Activated CD4-positive, CD25-positive, alpha-beta regulatory T cell (primary cell): ENCODE measurements at regions not wholly inside any gene's neighbourhood (a gene's known extent, or its start where the extent isn't known, plus 50 kb on each side); places are given as distances from the start of the nearest gene placed in this dataset.

ENCODE experiments used
- DNase-seq, 4 experiments: peaks; one replicate each; lab custom pipeline; 2025; lab: John Stamatoyannopoulos, UW

DNA sequence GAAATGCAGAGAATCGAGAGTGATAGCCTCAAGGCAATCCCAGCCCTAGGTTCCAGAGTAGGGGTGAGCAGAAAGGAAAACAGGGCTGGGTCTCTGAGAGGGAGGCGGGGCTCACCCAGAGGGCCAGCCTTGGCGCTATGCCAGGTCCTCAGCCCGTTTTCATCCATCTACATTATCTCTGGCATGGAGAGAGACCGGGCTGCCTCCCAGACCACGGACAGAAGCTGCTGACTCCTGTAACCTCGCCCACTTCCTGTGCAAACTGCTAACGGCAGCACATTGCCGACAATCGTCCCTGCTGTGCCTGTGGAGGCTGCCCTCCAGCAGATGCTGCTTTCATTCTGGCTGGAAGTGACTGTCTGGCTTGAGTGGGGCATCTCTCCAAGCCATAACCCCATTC lies 569.1 kb downstream of the NPHP4 start:
- DNase-seq: peak in 2 of 4 experiments; percentile 10 to 19

DNA sequence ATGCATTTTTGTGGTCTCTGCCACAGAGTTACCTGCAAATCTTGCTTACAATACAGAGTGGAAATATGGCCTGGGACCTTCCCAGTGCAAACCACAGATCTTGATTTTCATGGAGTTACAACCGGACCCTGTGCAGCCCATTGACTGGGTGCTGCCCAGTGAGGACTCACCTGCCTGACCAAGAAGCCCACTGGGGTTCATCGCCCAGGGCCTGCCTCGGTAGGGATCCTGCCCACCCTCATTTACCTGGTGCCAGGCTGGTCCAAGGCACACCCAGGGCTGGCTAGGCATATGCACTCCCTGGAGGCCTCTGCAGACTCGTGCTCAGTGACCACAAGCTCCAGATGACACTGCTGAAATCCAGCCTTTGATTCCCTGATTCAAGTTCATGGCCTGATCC lies 572.7 kb downstream of the NPHP4 start:
- DNase-seq: no peak

DNA sequence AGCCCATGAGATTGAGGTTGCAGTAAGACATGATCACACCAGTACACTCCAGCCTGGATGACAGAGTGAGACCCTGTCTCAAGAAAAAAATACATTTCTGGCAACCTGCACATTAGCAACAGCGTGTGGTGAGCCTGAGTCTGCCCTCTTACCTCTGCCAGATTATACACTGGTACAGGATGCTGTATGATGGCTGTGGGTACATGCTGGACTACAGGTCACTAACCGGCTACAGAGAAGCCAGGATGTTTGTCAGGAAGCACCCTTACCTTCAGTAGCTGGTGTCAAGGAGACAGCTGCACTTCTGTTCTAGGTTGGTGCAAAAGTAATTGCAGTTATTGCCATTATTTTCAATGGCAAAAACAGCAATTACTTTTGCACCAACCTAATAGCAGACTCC lies 575.7 kb downstream of the NPHP4 start:
- no peak for DNase-seq

DNA sequence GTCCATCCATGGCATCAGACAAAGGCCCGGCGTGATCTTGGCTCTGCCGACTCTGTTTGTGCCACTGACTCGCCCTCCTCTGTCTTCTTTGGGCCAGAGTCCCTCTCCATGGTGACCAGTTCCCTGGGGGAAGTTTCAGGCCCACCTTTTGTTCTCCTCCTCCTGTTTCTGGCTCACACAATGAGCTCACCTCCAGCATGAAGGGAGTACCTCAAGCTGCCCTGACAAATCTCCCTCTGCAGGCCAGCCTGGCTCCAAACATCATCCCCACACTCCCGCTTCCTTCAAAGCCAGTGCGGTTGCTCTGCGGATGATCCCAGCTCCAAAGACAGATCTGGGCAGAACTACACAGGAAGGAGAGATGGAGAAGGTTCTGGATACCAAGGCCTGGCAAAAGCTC lies 576.6 kb downstream of the NPHP4 start:
- no peak for DNase-seq

DNA sequence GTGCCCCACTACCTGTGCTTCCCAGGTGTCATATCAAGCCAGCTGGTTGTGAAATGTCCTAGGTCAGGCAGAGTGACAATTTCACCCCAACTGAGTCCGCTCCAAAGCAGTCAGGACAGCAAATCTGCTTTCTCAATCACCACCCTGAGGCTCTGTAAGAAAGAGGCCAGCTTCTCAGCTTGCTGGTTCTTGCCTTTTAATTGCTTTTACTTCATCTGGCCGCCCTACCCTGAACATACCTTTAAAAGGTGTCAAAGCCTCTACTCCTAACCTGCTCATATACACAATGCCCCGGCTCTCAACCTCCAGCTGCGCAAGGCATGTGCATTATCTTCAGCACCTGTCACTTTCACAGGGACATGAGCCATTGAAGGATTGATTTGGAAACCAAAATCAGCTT lies 581.6 kb downstream of the NPHP4 start:
- no peak for DNase-seq

DNA sequence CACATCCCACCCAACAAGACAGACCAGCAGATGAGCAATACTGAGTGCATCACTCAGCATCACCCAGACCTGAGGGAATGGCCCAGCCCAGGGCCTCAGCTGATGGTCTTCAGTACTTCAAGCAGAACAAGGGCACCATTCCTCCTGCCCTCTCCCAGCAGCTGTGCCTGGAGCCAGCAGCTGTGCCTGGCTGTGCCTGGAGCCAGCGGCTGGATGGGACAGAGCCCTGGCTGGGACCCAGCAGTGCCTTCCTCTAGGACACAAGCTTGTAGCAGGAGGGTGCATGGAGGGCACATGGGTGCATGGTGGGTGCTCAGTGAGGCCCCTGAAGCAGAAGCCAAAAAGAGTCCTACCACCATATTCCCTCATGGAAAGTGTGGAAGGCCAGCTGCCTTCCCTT lies 583.8 kb downstream of the NPHP4 start:
- DNase-seq: no peak

DNA sequence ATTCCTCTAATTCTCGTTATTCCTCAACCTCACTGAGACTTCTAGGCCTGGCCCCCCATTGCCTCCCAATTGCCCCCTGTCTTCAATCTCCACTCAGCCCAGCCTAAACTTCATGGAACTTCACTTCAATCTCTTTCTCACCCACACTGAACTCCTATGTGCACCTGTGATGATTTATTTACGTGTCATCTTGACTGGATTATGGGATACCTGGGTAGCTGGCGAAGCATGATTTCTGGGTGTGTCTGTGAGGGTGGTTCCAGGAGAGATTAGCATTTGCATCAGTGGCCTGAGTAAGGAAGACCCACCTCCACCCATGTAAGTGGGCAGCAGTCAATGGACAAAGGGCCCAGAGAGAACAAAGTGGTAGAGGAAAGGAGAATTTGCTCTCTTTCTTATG lies 587.0 kb downstream of the NPHP4 start:
- no peak for DNase-seq

DNA sequence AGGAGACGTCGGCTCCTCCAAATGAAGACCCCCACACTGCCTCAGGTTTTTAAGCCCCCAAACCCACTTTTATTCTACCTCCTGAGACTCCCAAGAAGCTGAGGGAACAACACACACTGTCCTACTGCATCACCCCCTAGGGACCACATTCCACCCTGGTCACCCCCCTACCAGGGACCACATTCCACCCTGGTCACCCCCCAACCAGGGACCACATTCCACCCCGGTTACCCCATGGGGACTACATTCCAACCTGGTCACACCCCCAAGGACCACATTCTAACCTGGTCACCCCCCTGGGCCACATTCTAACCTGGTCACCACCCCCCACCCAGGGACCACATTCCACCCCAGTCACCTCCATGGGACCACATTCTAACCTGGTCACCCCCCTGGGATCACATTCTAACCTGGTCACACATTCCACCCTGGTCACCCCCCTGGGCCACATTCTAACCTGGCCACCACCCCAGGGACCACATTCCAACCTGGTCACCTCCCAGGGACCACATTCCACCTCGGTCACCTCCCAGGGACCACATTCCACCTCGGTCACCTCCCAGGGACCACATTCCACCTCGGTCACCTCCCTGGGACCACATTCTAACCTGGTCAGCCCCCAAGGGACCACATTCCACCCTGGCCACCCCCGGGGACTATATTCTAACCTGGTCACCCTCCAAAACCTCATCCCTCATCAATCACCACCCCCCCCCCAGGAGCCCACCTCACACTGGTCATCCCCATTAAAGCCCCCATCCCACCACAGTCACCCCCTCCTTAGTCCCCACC lies 587.6 kb downstream of the NPHP4 start:
- DNase-seq: no peak

DNA sequence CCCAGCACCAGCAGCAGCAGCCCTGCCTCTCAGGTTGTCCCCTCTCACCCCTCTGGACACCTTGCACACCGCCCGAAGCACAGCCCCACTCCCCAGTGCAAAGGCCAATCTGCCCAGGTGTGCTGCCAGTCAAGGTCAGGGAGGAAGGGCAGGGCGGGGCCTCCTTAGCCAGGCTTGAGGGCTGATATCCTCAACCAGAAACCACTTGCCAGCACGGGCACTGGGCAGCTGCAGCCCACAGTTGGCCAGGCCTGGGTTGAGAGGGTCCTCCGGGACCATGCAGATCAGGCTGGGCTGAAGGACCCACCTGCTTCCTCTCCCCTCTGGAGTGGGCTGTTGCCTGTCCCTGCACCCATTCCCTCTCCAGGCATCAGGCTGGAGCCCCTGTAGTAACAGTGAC lies 588.3 kb downstream of the NPHP4 start:
- DNase-seq: no peak

DNA sequence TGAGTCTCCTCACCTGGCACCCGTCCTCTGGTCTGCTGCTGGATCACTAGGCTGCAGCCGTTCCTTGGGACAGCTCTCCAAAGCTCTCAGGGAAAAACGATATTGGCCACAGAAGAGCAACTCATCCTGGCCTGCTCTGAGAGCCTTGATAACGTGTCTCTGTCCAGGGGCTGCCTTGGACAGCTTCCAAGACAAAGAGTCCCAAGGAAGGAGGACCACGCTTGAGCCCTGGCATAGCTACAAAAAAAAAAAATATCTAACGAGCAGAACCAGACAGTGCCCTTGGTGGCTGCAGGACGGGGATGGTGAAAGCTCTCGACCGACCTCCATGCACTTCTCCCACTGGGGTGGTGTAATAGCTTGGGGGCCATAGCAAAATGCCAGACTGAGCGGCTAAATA lies 589.6 kb downstream of the NPHP4 start:
- no peak for DNase-seq

DNA sequence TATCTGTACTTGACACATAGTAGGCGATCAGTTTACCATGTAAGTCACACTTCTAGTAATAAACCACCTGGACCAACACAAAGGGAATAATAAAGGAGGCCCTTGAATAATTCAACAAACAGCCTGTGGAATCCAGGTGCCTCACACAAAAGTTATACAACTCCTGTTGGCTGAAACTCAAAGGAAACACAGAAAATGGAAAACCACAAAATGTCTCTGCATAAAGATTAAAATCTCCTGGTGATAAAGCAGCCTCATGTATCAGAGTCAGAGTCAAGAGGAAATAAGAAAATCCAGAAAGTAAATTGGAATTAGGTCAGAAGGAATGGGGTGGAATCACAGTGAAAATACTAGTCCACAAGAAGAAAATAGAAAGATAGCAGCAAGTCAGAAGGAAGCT lies 592.5 kb downstream of the NPHP4 start:
- no peak for DNase-seq

DNA sequence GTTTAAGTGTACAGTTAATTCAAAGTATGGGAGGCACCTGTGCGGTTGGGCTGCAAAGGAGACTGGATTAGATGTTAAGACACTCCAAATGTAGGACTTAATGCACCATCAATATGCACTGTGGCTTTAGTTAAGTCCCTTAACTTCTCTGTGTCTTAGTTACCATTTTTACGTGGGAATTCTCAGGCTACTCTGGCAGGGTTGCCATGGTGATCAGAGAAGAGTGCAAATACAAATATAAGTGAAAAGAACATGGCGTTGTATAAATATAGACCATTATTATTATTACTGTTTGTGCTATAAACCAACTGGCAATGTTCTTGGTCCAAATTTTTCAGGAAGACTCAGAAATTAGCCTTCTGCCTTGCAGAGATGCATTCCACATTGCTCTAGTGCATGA lies 595.6 kb downstream of the NPHP4 start:
- DNase-seq: no peak

DNA sequence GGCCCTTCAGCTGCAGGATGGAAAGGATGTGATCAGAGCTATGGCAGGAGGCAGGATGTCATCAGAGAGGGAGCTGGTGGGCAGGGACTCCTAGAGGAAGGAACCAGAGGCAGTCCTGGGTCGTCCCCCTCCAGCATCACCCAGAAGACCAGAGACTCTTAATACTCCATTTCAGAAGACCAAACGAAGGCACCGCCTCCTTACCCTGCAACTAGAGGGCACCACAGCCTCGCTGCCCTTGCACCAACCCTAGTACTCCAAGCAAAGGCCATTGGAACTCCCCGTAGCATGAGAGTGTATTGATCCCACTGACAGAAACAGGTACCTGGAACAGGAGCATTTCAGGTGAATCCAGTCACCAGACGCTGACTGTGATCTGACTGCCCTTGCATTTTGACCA lies 598.1 kb downstream of the NPHP4 start:
- no peak for DNase-seq

DNA sequence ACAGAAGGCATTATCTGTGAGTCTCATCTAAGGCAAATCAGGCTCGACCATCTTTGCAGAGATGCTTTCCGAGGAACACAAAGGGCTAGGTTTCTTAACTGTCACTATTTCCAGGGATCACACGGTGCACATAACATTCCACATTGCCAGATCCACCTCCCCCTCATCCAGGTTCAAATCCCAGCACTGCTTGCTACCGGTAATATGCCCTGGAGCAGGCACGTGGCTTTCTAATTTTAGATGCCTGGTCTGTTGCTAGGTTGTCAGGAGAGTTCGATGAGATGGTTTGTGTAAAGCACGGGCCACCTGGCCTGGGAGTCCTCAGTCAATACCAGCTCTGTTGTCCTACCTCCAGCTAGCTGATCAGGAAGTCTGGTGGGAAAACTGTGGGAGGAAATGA lies 598.6 kb downstream of the NPHP4 start:
- DNase-seq: no peak

DNA sequence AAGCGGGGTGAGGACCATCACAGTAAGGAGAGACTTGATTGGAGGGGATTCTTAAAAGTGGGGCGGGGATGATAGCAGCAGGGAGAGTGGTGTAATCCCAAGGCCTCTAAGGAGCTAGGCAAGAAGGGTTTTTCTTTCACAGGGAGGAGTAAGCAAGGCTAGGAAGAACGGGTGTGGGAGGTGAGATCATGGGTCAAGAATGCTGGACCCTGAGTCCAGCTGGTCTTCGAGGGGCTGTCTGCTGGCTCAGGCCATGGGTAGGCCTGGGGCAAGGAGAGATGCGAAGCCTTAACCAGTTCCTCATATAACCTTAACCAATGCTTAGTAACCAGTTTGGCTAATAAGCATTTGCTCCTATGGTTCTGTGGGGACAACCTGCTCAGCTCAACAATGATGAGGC lies 599.1 kb downstream of the NPHP4 start:
- DNase-seq: no peak

DNA sequence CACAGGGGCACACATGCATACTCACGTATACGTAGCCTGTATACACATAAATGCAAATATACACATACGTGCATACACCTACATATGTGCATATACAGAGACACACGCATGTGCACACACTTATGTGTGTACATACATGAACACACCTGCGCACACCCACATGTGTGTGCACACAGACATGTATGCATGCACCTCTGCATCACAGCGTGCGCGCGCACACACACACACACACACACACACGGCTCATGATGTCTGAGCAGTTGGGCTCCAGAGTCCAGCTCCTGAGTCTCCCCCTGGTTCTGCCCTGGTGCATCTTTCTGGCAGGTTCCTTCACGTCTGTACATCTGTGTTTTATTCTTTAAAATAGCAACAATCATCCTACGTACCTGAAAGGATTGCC lies 600.5 kb downstream of the NPHP4 start:
- DNase-seq: no peak

DNA sequence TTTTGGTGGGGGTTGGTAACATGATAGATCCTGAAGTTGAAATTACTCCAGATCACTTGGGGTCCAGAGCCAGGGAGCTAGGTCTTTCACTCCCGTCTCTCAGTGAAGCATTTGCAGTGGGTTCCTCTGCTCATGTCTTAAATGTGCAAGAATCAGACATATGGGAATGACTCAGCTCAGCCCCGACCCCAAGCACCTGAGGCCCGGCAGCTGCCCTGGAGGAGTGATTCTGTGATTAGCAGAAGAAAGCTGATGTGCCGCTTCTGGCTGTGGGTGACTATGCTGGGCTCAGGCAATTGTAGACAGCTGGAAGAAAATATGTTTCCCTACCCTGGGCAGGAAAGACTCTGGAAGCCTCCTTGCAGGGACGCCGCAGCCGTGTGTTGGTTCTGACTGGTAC lies 601.7 kb downstream of the NPHP4 start:
- DNase-seq: no peak

DNA sequence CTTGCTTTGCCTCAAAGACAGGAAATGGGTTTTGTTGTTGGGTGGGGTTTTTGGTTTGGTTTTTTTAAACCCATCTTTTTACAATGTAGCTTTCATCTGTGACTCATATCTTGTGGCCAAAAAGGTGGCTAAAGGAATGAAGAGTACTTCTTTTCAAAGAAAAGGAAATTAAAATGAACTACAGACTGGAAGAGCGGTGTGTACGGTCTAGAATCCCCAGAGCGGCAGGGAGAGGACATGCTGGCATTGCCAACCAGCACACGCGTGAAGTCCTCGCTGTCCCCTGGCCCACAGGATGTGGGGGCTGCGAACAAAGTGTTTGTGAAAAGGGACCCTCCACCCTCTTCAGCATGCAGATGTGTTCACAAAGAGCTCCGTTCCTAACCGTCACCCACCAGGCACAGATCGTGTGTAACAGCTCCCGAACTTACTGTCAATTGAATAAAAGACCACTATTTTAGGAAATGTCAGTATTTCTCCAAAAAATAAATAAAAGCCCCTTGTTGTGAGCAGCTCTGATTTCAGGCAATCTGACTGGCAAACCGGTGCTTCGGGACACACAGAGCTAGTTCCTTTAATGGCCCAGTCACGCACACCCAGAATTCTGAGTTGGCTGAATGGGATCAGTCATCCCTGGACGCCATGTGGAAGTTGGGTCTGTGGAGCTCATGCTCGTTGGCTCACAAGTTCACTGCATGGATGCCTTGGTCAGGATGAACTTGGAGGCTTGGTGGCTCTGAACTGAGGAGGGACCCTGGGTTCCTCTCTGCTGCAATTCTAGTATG lies 602.9 kb downstream of the NPHP4 start:
- DNase-seq: no peak

DNA sequence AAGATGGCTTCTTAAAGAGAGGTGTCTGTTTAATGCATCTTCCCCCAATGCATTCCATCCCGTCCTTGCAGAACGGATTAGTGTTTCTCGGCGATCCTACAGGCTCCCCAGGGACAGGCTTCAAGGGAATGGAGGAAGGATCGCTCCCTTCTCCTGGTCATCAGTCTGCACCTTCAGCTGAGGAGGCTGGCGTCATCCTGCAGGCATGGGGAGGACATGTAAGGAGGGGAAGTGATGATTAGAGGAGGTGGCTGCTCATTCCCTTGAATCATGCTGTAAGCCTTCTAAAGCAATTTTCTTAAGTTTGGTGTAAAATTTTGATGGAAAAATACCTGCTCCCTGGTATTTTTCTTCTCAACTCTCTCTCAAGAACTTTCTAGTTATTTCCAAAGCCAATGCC lies 603.6 kb downstream of the NPHP4 start:
- no peak for DNase-seq

DNA sequence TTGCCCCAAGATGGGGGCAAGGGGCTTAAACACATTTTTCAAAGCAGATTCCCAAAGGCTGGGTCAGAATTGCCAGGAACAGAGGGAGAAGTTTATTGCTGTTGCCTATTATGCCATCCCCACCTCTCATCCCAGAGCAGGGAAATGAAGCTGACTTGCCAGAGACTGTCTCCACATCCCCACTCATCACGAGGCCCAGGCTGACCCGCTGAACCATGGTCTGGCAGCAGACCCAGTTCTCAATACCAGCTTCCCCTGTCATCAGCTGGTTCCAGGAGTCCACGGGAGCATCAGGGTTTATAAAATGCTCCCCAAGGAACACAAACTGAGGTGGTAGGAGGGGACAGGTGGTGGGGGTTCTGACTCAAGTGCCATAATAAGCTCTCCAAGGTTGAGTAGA lies 605.9 kb downstream of the NPHP4 start:
- DNase-seq: no peak

DNA sequence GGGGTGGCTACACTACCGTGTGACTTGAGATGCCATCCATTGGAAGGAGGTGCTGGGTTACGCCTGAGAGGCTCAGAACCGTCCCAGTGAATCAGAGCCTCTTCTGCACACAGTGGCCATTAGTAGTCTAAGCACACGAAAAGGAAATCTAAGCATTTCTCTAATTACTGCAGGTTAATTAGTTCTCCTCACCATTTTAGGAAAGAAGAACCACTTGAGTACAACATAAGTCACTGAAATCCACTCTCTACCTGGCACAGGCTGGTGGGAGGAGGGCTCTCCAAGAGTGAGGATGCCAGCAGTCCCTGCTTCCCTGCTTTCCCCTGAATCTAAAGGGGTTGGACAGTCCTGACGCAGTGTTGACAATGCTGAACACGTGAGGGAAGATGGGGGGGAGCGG lies 606.3 kb downstream of the NPHP4 start:
- no peak for DNase-seq

DNA sequence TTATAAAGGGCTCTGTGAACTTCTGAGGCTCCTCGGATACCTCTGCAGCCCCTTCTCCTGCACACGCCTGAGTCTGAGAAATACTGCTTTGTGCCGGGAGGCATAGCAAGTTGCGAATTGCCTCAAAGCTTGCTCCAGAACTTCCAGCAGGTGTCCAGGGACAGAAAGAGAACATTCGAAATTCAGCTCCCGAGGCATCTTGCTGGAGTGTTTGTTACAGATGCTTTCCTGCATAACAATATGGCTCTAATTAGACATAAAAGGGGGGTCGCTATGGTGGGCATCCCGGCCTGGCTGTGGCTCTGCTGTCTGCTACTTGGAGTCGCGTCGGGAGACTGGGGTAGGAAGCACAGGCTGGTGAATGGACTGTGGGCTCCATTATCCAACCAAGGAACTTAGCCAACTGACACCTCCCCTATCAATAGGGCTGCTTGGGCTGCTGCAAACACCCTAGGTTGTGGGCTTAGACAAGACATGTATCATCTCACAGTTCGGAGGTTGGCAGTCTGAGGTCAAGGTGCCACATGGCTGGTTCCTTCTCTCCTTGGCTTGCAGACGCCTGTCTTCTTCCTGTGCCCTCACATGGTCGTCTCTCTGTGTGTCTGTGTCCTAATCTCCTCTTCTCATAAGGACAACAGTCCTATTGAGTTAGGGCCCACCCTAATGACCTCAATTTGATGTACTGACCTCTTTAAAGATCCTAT lies 607.0 kb downstream of the NPHP4 start:
- DNase-seq: no peak

DNA sequence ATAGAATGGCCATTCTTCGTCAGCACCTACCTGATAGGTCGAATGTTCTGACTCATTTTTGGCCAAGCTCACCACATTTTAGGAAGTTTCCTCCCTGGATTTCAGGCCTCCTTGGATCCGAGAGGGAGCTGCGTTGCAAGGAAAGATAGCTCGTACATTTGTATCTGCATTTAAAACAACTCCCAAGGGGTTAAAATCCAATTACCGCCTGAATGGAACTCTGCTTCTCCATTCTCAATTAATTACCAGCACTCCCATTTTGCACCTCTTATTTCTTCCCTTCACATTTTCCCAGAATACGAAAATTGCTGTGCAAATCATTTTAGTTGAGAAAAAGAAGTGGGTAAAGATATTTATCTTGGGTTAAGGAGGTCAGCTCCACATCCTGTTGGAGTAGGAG lies 610.7 kb downstream of the NPHP4 start:
- DNase-seq: no peak
